22Rv1 (cell line): ENCODE measurements at regions not wholly inside any gene's neighbourhood (a gene's known extent, or its start where the extent isn't known, plus 50 kb on each side); places are given as distances from the start of the nearest gene placed in this dataset.
"Not testable (repeated sequence)": the region's sequence is repeated elsewhere in the genome, so short reads cannot be mapped to it uniquely, and the experiment has no call there.

Source experiments
- H3K27ac ChIP-seq: fragments of 450-650 bp; 2 replicates; pipeline ENCODE4 v1.5.1; 2017
- CTCF ChIP-seq: fragments of 450-650 bp; IDR thresholded peaks from 2 replicates; pipeline ENCODE4 v1.5.1; 2017; ENCODE audit warnings: mild to moderate bottlenecking
- ZFX ChIP-seq: fragments of 450-650 bp; IDR thresholded peaks from 2 replicates; pipeline ENCODE4 v1.6.1; 2017; ENCODE audit warnings: antibody characterized with exemption, borderline replicate concordance

- no peak overlapping the region for H3K27ac ChIP-seq
- no peak for TF ChIP-seq CTCF
- no peak for TF ChIP-seq ZFX
Measured at GRCh38 chr1:121458291-121459048, 273.7 kb downstream of the SRGAP2C start.

DNA sequence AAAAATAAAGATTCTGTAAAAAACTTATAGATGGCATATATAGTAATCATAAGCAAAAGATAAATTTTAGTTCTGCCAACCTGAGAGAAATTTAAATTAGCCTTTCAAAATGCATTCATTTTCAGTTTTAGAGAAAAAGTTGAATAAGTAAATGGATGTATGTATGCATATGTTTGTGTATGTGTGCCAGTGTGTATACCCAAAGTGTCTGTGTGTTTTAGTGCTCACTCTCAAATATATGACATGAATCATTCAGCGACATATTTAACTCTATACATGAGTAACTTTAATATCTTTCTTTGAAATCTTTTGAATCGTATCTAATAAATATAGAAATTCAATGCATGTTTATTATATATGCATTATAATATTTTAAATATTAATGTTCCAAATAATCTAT is 274.5 kb downstream of the SRGAP2C start:
- no peak overlapping the region for H3K27ac ChIP-seq

DNA sequence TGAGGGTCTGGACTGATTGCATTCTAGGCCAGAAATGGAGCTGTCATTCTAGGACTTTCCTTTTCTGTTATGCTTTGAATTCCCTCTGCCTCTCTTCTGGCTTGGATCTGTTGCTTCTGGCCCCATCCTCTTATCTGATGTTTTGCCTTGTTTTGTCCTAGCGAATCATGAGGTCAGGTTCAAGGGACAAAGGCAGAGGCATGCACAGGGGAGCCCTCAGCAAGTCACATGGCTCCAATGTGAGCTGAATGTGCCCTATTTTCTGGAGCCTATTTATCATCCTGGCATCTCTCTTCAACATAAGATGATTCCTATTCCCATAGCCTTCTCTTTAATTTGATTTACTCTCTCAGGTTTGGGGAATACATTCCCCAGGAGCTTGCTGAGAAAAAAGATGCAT is 284.6 kb downstream of the SRGAP2C start:
- H3K27ac ChIP-seq, result not testable (repeated sequence)

More for the DNA sequence above, 274.5 kb downstream of the SRGAP2C start:
- TF ChIP-seq CTCF (no peak), ZFX (no peak)

DNA sequence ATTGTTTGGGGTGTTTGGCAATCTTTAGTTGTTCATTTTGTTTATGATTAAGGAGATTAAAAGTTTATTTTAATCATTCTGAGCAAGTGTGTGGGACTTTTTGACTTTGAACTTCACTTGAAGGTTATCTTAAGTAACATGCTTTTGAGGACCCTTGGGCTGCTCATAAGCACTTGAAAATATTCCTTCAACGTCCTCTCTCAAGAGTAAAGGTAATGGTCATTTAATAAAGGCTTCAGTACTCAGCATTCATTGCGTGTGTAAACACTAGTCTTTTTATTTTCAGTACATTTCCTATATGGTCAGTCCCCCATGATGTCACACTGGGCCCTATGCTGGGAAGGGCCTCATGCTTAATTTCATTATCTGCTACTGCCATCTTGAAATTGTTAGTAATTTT is 285.6 kb downstream of the SRGAP2C start:
- H3K27ac ChIP-seq, result not testable (repeated sequence)

DNA sequence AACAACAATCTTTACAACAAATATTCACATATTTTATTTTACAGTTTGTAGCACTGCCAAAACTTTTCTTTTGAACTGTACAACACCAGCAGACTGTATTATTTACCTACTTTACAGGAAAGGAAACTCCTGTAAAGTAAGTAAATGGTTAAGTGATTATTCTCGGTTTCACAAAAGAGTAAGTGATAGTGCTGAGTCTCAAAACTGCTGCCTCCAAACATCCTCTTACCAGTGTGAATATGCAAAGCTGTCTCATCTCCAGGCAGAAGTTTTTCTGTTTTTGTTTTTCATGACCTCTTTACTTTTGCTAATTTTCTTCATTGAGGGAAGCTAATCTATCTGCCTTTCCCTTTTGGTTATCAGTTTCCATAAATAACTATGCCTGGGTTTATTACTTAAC is 286.7 kb downstream of the SRGAP2C start:
- TF ChIP-seq CTCF (no peak), ZFX (no peak)
- no peak overlapping the region for H3K27ac ChIP-seq

GRCh38 chr1:121472017-121472416 is 287.2 kb downstream of the SRGAP2C start:
- TF ChIP-seq ZFX (no peak), CTCF (no peak)
- no peak overlapping the region for H3K27ac ChIP-seq

DNA sequence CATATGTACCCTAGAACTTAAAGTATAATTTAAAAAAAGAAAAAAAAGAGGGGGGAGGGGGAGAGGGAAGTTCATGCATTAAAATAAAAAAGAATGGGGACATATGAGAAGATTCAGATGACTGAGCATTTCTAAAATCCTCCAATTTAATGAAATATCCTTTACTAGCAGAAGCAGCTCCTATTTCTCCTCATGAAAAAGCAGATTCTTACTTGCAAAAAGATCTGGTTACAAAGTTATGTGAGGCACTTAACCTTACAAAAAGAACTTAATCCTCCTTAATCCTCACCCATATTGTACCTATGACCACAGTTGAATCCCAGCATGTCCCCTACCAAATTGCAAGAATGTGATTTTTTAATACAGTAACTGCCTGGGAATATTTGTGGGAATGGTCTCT is 298.5 kb downstream of the SRGAP2C start:
- no peak for TF ChIP-seq ZFX
- no peak for TF ChIP-seq CTCF
- no peak overlapping the region for H3K27ac ChIP-seq

DNA sequence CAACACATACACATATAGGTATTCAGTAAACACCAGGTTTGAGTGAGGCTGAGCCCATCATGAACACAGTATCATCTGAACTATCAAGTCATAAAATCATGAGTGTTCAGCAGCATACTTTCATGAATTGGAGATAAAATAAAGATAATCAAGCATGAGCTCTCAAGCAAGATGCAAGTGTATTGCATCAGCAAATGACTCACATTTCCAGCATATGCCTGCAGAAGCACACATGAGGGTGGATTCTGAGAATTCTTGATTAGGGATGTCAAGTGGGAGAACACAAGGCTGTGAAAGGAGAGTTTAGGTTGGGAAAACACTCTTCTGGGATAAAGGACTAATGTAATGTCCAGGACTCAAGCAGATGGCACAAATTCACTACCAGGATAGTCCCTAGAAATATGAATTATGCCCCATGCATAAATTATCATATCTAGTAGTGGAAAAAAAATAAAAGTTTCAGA is 299.2 kb downstream of the SRGAP2C start:
- TF ChIP-seq ZFX (no peak), CTCF (no peak)
- H3K27ac ChIP-seq, result no peak overlapping the region

- H3K27ac ChIP-seq, result not testable (repeated sequence)
Measured at GRCh38 chr1:121494796-121495195, 310.0 kb downstream of the SRGAP2C start.

GRCh38 chr1:121511455-121511854 is 326.7 kb downstream of the SRGAP2C start:
- not testable (repeated sequence) for H3K27ac ChIP-seq

DNA sequence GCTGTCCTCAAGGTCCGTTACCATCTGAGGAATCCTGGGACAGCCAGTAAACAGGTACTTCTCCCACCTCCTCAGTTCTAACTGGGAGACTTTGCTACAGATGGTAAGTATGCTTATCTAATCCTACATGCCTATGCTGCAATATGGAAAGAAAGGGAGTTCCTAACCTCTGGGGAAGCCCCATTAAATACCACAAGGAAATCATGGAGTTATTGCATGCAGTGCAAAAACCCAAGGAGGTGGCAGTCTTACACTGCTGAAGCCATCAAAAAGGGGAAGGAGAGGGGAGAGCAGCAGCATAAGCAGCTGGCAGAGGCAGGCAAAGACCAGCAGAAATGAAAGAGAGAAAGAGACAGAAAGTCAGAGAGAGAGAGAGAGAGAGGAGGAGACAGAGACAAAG is 327.1 kb downstream of the SRGAP2C start:
- H3K27ac ChIP-seq, result not testable (repeated sequence)
